ENCODE measurements at regions not wholly inside any gene's neighbourhood (a gene's known extent, or its start where the extent isn't known, plus 50 kb on each side); places are given as distances from the start of the nearest gene placed in this dataset.

DNA sequence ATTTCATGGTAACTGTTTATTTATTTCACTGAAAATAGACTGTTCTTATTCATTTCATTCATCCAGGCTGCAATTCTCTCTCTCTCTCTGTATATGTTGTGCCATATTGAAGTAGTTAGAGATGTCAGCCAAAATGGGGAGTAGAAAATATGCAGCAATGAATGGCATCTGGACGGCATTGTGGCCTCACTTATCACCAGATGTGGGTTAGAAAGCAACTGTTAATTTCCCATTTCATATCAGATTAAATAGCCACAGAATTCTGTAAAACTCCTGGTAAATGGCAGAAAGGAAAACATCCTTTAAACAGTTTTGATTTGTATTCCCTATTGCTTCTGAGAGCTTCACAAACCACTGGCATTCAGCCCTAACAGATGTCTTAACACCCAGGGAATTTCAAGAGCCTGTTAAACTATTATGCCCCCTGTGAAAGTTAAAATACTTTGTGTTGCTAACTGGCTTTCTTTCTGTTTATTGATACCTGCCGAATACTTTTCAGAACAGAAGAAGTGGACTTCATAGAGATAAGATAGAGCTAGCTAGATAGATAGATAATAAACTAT lies 1763.3 kb upstream of the MIR17HG start:
- Mint-ChIP-seq H3K36me3 (no peaks in the 10 kb centered on the region), H3K4me3 (no peak overlapping the region), H3K4me1 (peaks cover 14% of the 10 kb centered on the region), H3K9me3 (no peaks in the 10 kb centered on the region), H3K27ac (no peak overlapping the region), H3K27me3 (ENCODE audit: low read depth) (no peaks in the 10 kb centered on the region)
- ATAC-seq (no peak), DNase-seq (ENCODE audit: low spot score) (no peak)
- TF ChIP-seq FOXJ3 (CRISPR knock-in tag; IDR thresholded peaks at IDR 0.05; ENCODE audit: borderline replicate concordance) (no peak), ATF6 (CRISPR knock-in tag; IDR thresholded peaks at IDR 0.05) (no peak), CREB1 (CRISPR knock-in tag; IDR thresholded peaks at IDR 0.05) (no peak), MYBL2 (CRISPR knock-in tag; IDR thresholded peaks at IDR 0.05) (no peak), HMGA2 (CRISPR knock-in tag; IDR thresholded peaks at IDR 0.05) (no peak), ZNF396 (CRISPR knock-in tag; IDR thresholded peaks at IDR 0.05; ENCODE audit: borderline replicate concordance) (no peak), OVOL2 (CRISPR knock-in tag; IDR thresholded peaks at IDR 0.05; ENCODE audit: borderline replicate concordance) (no peak), ZNF232 (CRISPR knock-in tag; IDR thresholded peaks at IDR 0.05) (no peak), ZNF121 (CRISPR knock-in tag; IDR thresholded peaks at IDR 0.05) (no peak), SMAD3 (CRISPR knock-in tag; IDR thresholded peaks at IDR 0.05; ENCODE audit: borderline replicate concordance) (no peak), ZBTB21 (CRISPR knock-in tag; IDR thresholded peaks at IDR 0.05; ENCODE audit: borderline replicate concordance) (no peak), NFATC4 (CRISPR knock-in tag; IDR thresholded peaks at IDR 0.05) (no peak), RELA (CRISPR knock-in tag; IDR thresholded peaks at IDR 0.05; ENCODE audit: borderline replicate concordance) (no peak)
- TF ChIP-seq, protein P1, sequence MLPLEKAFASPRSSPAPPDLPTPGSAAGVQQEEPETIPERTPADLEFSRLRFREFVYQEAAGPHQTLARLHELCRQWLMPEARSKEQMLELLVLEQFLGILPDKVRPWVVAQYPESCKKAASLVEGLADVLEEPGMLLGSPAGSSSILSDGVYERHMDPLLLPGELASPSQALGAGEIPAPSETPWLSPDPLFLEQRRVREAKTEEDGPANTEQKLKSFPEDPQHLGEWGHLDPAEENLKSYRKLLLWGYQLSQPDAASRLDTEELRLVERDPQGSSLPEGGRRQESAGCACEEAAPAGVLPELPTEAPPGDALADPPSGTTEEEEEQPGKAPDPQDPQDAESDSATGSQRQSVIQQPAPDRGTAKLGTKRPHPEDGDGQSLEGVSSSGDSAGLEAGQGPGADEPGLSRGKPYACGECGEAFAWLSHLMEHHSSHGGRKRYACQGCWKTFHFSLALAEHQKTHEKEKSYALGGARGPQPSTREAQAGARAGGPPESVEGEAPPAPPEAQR (CRISPR knock-in tag; IDR thresholded peaks at IDR 0.05), result no peak
- CTCF ChIA-PET, result no interaction called here
- POLR2A ChIA-PET, result no interaction called here

GRCh38 chr13:89602655-89603054 lies 1744.8 kb upstream of the MIR17HG start:
- no peak overlapping the region for H3K4me3 Mint-ChIP-seq
- POLR2A ChIA-PET, result no interaction called here
- H3K27me3 Mint-ChIP-seq (ENCODE audit: low read depth), result no peaks in the 10 kb centered on the region
- peaks cover 3% of the 10 kb centered on the region; the same call in 1 of the 2 replicates for H3K4me1 Mint-ChIP-seq
- no peak for ATAC-seq
- H3K27ac Mint-ChIP-seq, result no peak overlapping the region
- CTCF ChIA-PET, result no interaction called here
- no peak for DNase-seq (ENCODE audit: low spot score)
- peaks cover 25% of the 10 kb centered on the region for H3K36me3 Mint-ChIP-seq
- H3K9me3 Mint-ChIP-seq, result peaks cover 29% of the 10 kb centered on the region
- no peak for TF ChIP-seq NFE2L1 (CRISPR knock-in tag; IDR thresholded peaks at IDR 0.05)

- Mint-ChIP-seq H3K9me3 (peaks cover 33% of the 10 kb centered on the region), H3K4me3 (no peak overlapping the region), H3K4me1 (peaks cover 3% of the 10 kb centered on the region; the same call in 1 of the 2 replicates), H3K27me3 (ENCODE audit: low read depth) (no peaks in the 10 kb centered on the region), H3K36me3 (peaks cover 28% of the 10 kb centered on the region), H3K27ac (no peak overlapping the region)
- DNase-seq (ENCODE audit: low spot score), result no peak
- no peak for TF ChIP-seq ZNF219 (CRISPR knock-in tag; IDR thresholded peaks at IDR 0.05; ENCODE audit: borderline replicate concordance)
- TF ChIP-seq, protein P2, sequence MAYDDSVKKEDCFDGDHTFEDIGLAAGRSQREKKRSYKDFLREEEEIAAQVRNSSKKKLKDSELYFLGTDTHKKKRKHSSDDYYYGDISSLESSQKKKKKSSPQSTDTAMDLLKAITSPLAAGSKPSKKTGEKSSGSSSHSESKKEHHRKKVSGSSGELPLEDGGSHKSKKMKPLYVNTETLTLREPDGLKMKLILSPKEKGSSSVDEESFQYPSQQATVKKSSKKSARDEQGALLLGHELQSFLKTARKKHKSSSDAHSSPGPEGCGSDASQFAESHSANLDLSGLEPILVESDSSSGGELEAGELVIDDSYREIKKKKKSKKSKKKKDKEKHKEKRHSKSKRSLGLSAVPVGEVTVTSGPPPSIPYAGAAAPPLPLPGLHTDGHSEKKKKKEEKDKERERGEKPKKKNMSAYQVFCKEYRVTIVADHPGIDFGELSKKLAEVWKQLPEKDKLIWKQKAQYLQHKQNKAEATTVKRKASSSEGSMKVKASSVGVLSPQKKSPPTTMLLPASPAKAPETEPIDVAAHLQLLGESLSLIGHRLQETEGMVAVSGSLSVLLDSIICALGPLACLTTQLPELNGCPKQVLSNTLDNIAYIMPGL (CRISPR knock-in tag; IDR thresholded peaks at IDR 0.05), result no peak
- no peak for TF ChIP-seq OVOL2 (CRISPR knock-in tag; IDR thresholded peaks at IDR 0.05; ENCODE audit: borderline replicate concordance)
- TF ChIP-seq TCF7 (CRISPR knock-in tag; IDR thresholded peaks at IDR 0.05; ENCODE audit: low read depth), result no peak
- no peak for TF ChIP-seq ZNF121 (CRISPR knock-in tag; IDR thresholded peaks at IDR 0.05)
- no peak for TF ChIP-seq FOXK1 (CRISPR knock-in tag; IDR thresholded peaks at IDR 0.05)
- CTCF ChIA-PET, result no interaction called here
- no peak for ATAC-seq
- POLR2A ChIA-PET, result no interaction called here
These were observed 1744.3 kb upstream of the MIR17HG start for GRCh38 chr13:89603187-89603586.
